ENCODE measurements at regions not wholly inside any gene's neighbourhood (a gene's known extent, or its start where the extent isn't known, plus 50 kb on each side); places are given as distances from the start of the nearest gene placed in this dataset.

- no peak for TF ChIP-seq CTCF (conservative IDR thresholded peaks at IDR 0.05; ENCODE audit: low read depth, low read length)
- no peak for DNase-seq (ENCODE audit: low read depth)
- no peak overlapping the region for H3K4me3 ChIP-seq (ENCODE audit: low read depth, low read length)
Observed at GRCh38 chr10:65125212-65125611, 1604.0 kb downstream of the REEP3 start.

- no peak for DNase-seq (ENCODE audit: low read depth)
- TF ChIP-seq CTCF (conservative IDR thresholded peaks at IDR 0.05; ENCODE audit: low read depth, low read length) = no peak
Observed at GRCh38 chr10:65126288-65126687, 1605.1 kb downstream of the REEP3 start.

GRCh38 chr10:65128277-65128676 is 1607.1 kb downstream of the REEP3 start:
- TF ChIP-seq CTCF (conservative IDR thresholded peaks at IDR 0.05; ENCODE audit: low read depth, low read length) = no peak

More at GRCh38 chr10:65126288-65126687, 1605.1 kb downstream of the REEP3 start:
- H3K4me3 ChIP-seq (ENCODE audit: low read depth, low read length) = no peak overlapping the region

GRCh38 chr10:65130162-65130758 is 1609.1 kb downstream of the REEP3 start:
- no peak for DNase-seq (ENCODE audit: low read depth)
- H3K4me3 ChIP-seq (ENCODE audit: low read depth, low read length) = no peak overlapping the region
- no peak for TF ChIP-seq CTCF (conservative IDR thresholded peaks at IDR 0.05; ENCODE audit: low read depth, low read length)

More at GRCh38 chr10:65128277-65128676, 1607.1 kb downstream of the REEP3 start:
- no peak overlapping the region for H3K4me3 ChIP-seq (ENCODE audit: low read depth, low read length)
- no peak for DNase-seq (ENCODE audit: low read depth)

GRCh38 chr10:65133652-65134051 is 1612.5 kb downstream of the REEP3 start:
- no peak for DNase-seq (ENCODE audit: low read depth)
- no peak overlapping the region for H3K4me3 ChIP-seq (ENCODE audit: low read depth, low read length)
- no peak for TF ChIP-seq CTCF (conservative IDR thresholded peaks at IDR 0.05; ENCODE audit: low read depth, low read length)

- DNase-seq (ENCODE audit: low read depth) = no peak
- no peak for TF ChIP-seq CTCF (conservative IDR thresholded peaks at IDR 0.05; ENCODE audit: low read depth, low read length)
- H3K4me3 ChIP-seq (ENCODE audit: low read depth, low read length) = no peak overlapping the region
Observed at GRCh38 chr10:65135508-65135907, 1614.3 kb downstream of the REEP3 start.

All from choroid plexus epithelial cell (primary cell).